Esophagus muscularis mucosa (tissue), 4 donors: ENCODE measurements at regions not wholly inside any gene's neighbourhood (a gene's known extent, or its start where the extent isn't known, plus 50 kb on each side); places are given as distances from the start of the nearest gene placed in this dataset.

Source experiments
- DNase-seq: peaks from one replicate; pipeline ENCODE4 v3.0.0-alpha.2; 2017; ENCODE audit errors: extremely low spot score
- H3K27ac ChIP-seq, 4 donors: fragments of 200-600 bp; sonication (generic); replicated peaks in 1 of 4; 1 replicate in 3 of 4; 2 replicates in 1 of 4; pipeline ENCODE4 v1.5.1; 2016 to 2019; ENCODE audit warnings: mild to moderate bottlenecking in 1 of 4
- H3K27me3 ChIP-seq, 4 donors: fragments of 200-600 bp; sonication (generic); one replicate each; pipeline versions ENCODE4 v1.5.1 to v1.6.0; 2016 to 2019
- H3K36me3 ChIP-seq, 4 donors: fragments of 200-600 bp; sonication (generic); one replicate each; pipeline ENCODE4 v1.5.1; 2016 to 2019
- H3K4me1 ChIP-seq, 4 donors: fragments of 200-600 bp; sonication (generic); one replicate each; pipeline ENCODE4 v1.5.1; 2016 to 2019
- H3K4me3 ChIP-seq, 4 donors: fragments of 200-600 bp; sonication (generic); 1 replicate in 2 of 4; 2 replicates in 2 of 4; pipeline ENCODE4 v1.5.1; 2016 to 2019; ENCODE audit warnings: mild to moderate bottlenecking in 4 of 4, moderate library complexity in 1 of 4
- H3K9me3 ChIP-seq, 4 donors: fragments of 200-600 bp; sonication (generic); 1 replicate in 3 of 4; 2 replicates in 1 of 4; pipeline ENCODE4 v1.5.1; 2016 to 2019
- CTCF ChIP-seq, 3 experiments: fragments of 200-600 bp in 2 of 3; fragments of 450-650 bp in 1 of 3; sonication (generic) in 2 of 3; IDR thresholded peaks; one replicate each; pipeline ENCODE4 v1.5.1; 2017 to 2019; ENCODE audit warnings: antibody characterized with exemption in 3 of 3, mild to moderate bottlenecking in 2 of 3, moderate library complexity in 1 of 3
- EP300 ChIP-seq: sonication (generic); formaldehyde crosslinking; IDR thresholded peaks from one replicate; pipeline ENCODE4 v1.6.1; 2017; ENCODE audit warnings: antibody characterized with exemption
- POLR2A ChIP-seq: fragments of 450-650 bp; IDR thresholded peaks from one replicate; pipeline ENCODE4 v1.6.1; 2017; ENCODE audit warnings: antibody characterized with exemption, moderate library complexity, mild to moderate bottlenecking, low read depth
- POLR2AphosphoS5 ChIP-seq, 2 donors: sonication (generic); formaldehyde crosslinking; IDR thresholded peaks; one replicate each; pipeline ENCODE4 v1.6.1; 2017; ENCODE audit warnings: antibody characterized with exemption in 2 of 2
- WGBS: methylation state at CpG from one replicate; pipeline ENCODE4 v1.1.5; 2018; 5-methylcytosine and 5-hydroxymethylcytosine counted together
- intact Hi-C: fragments of 100-400 bp; cut with DNase I; formaldehyde crosslinking; loops from one replicate; pipeline ENCODE4 v1.15.1; 2023

DNA sequence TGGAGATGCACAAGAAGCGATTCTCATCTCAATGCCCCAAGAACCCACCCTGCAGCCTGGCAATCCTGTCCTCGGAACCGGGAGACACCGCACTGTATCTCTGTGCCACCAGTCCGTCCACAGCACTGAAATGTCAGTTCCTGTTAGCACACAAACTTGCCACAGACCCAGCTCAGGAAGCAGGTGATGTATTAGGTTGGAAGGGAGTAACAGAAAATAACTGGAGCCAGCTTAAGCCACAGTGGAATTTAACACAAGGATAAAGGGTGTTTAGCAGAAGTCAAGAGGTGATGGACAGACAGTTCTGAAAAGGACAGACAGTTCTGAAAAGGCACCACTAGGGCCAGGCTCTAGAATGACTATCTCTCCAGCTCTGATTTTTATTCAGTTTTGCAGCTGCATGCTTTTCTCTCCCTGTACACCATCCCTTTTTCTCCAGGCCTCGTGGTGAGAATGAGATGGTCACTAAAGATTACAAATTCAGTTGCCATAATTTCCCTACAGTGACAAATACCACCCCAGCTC, 114.4 kb downstream of the ANKRD18B start:
- Histone ChIP-seq H3K4me1 (no peaks in the 10 kb centered on the region), H3K9me3 (no peaks in the 10 kb centered on the region), H3K27ac (no peak overlapping the region), H3K4me3 (no peak overlapping the region), H3K27me3 (peaks cover 0 to 54% (median 5%) of the 10 kb centered on the region in 4 donors), H3K36me3 (no peaks in the 10 kb centered on the region)
- no peak for TF ChIP-seq EP300
- TF ChIP-seq POLR2A = no peak
- TF ChIP-seq CTCF (IDR thresholded peaks at IDR 0.05) = no peak
- TF ChIP-seq POLR2AphosphoS5 (IDR thresholded peaks at IDR 0.05) = no peak
- intact Hi-C loops = no loop called here
- no peak for DNase-seq
- WGBS = 48% methylated on average over 6 of the region's 6 CpGs

DNA sequence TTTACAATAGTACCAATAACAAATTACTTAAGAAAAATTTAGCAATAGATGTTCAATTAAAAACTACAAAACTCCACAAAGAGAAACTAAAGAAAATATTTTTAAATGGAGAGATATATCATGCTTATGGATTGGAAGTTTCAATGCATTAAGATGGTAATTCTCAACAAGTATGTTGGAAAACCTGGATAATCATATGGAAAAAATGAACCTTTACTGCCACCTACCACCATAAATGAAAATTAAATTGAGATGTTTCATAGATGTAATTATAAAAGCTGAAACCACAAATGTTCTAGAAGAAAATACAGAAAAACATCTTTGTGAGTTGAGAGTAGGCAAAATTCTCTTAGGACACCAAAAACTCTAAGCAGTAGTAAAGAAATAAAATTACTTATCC, 121.7 kb downstream of the ANKRD18B start:
- intact Hi-C loops = no loop called here

GRCh38 chr9:33649463-33649862, 125.4 kb downstream of the ANKRD18B start:
- no peak overlapping the region for H3K4me3 ChIP-seq
- intact Hi-C loops = no loop called here
- no peak overlapping the region for H3K27ac ChIP-seq
- no peaks in the 10 kb centered on the region for H3K36me3 ChIP-seq
- H3K9me3 ChIP-seq = no peaks in the 10 kb centered on the region
- H3K4me1 ChIP-seq = no peaks in the 10 kb centered on the region
- peaks cover 0 to under 1% (median 0%) of the 10 kb centered on the region in 4 donors for H3K27me3 ChIP-seq
- DNase-seq = no peak
- no peak for TF ChIP-seq EP300
- TF ChIP-seq CTCF (IDR thresholded peaks at IDR 0.05) = no peak

More for the DNA sequence above, 121.7 kb downstream of the ANKRD18B start:
- Histone ChIP-seq H3K4me1 (no peaks in the 10 kb centered on the region), H3K27me3 (peaks cover 0 to 8% (median 0%) of the 10 kb centered on the region in 4 donors), H3K36me3 (no peaks in the 10 kb centered on the region), H3K27ac (no peak overlapping the region), H3K9me3 (no peaks in the 10 kb centered on the region), H3K4me3 (no peak overlapping the region)
- TF ChIP-seq POLR2AphosphoS5 (IDR thresholded peaks at IDR 0.05) = no peak
- no peak for TF ChIP-seq POLR2A
- no peak for TF ChIP-seq EP300
- no peak for DNase-seq

GRCh38 chr9:33651125-33651524, 127.1 kb downstream of the ANKRD18B start:
- H3K4me3 ChIP-seq = no peak overlapping the region
- no peak overlapping the region for H3K27ac ChIP-seq
- intact Hi-C loops = no loop called here
- peaks cover 0 to 16% (median 0%) of the 10 kb centered on the region in 4 donors for H3K27me3 ChIP-seq
- H3K9me3 ChIP-seq = no peaks in the 10 kb centered on the region
- DNase-seq = no peak
- TF ChIP-seq EP300 (no peak), CTCF (IDR thresholded peaks at IDR 0.05) (no peak), POLR2AphosphoS5 (IDR thresholded peaks at IDR 0.05) (no peak)
- WGBS = 23% methylated on average over 3 of the region's 3 CpGs
- no peaks in the 10 kb centered on the region for H3K4me1 ChIP-seq
- no peaks in the 10 kb centered on the region for H3K36me3 ChIP-seq

GRCh38 chr9:33659921-33660320, 135.4 kb upstream of the PRSS3 start:
- no peak for DNase-seq
- Histone ChIP-seq H3K4me3 (no peak overlapping the region), H3K36me3 (no peaks in the 10 kb centered on the region), H3K27me3 (peaks cover 0 to 11% (median 0%) of the 10 kb centered on the region in 4 donors), H3K27ac (no peak overlapping the region), H3K9me3 (no peaks in the 10 kb centered on the region), H3K4me1 (no peaks in the 10 kb centered on the region)
- no peak for TF ChIP-seq EP300
- TF ChIP-seq POLR2A = no peak
- no peak for TF ChIP-seq CTCF (IDR thresholded peaks at IDR 0.05)
- TF ChIP-seq POLR2AphosphoS5 (IDR thresholded peaks at IDR 0.05) = no peak
- WGBS = 85% methylated on average over 1 of the region's 1 CpG
- intact Hi-C loops = no loop called here
